ENCODE measurements at regions not wholly inside any gene's neighbourhood (a gene's known extent, or its start where the extent isn't known, plus 50 kb on each side); places are given as distances from the start of the nearest gene placed in this dataset.

DNA sequence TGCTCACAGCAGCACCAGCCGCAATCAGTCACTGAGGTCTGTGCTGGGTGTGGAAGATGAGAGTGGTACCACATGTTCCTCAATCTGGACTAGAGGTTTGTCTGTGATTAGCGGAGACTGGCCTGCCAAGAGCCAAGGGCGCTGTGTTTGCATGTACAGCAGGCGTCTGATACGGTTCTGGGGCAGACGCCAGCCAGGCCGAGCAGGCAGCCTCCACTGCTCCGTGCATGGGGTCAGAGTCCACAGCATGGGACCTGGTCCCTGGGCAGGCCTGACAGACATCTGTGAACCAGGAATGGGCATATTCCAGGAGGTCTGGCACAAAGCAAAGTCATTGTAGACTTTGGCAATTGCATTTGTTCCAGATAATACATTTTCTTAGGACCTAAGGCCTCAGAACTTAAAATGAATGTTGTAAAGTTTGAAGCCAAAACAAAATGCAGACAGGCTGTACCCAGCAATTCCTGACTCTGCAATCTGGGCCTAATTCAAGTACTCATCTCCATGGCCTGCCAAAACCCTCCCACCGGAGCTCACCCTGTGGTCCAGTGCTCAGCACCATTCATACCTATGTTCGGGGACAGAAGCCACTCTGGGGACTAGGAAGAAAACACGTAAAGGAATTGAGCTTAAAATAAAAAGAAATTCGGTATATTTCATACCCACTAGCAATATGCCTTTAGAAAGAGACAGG, 50.0 kb upstream of the FAM20C start:
- no peak for TF ChIP-seq POLR2AphosphoS5 (IDR thresholded peaks at IDR 0.05)
- TF ChIP-seq, protein P1, sequence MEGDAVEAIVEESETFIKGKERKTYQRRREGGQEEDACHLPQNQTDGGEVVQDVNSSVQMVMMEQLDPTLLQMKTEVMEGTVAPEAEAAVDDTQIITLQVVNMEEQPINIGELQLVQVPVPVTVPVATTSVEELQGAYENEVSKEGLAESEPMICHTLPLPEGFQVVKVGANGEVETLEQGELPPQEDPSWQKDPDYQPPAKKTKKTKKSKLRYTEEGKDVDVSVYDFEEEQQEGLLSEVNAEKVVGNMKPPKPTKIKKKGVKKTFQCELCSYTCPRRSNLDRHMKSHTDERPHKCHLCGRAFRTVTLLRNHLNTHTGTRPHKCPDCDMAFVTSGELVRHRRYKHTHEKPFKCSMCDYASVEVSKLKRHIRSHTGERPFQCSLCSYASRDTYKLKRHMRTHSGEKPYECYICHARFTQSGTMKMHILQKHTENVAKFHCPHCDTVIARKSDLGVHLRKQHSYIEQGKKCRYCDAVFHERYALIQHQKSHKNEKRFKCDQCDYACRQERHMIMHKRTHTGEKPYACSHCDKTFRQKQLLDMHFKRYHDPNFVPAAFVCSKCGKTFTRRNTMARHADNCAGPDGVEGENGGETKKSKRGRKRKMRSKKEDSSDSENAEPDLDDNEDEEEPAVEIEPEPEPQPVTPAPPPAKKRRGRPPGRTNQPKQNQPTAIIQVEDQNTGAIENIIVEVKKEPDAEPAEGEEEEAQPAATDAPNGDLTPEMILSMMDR (IDR thresholded peaks at IDR 0.05) = no peak
- no peak for TF ChIP-seq POLR2A (IDR thresholded peaks at IDR 0.05)
